CD4-positive, alpha-beta T cell treated with Interleukin-15 for 1 hour (primary cell): ENCODE measurements at regions not wholly inside any gene's neighbourhood (a gene's known extent, or its start where the extent isn't known, plus 50 kb on each side); places are given as distances from the start of the nearest gene placed in this dataset.
A peak's percentile ranks its signal among the peaks of the same experiment; 100 is the strongest.
"Not testable (repeated sequence)": the region's sequence is repeated elsewhere in the genome, so short reads cannot be mapped to it uniquely, and the experiment has no call there.

Source experiments
- DNase-seq: peaks from one replicate; pipeline ENCODE4 v3.0.0-alpha.2; 2020

DNA sequence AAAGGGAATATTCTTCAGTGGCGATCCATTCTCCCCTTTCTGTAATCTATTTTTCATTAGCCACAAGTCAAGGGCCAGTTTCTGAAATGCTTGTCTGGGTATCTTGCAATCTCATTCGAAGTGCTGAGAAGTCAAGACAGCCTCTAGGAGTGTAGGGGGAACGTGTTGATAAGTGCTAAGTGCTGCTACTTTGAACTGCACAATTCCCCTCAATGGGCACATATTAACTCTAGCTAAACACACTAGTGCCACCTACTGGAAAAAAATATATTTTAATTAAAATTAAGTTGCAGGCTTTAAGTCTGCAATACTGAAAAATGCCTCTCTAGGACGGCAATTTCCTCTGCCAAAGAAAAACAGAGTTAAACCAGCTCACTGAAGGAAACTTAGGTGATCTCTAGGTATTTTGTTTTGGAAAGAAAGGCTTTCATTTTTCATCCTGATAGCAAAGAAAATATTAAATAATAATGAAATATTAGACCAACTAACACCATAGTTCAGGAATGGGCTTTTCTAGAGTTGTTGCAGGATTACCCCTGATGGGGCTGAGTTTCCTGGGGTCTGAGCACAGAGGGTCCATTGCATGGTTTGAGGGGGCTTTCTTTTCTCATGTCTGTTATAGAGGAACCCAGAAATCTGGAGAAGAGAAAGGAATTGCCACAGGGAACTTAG, 181.9 kb upstream of the KBTBD8 start:
- no peak for DNase-seq

DNA sequence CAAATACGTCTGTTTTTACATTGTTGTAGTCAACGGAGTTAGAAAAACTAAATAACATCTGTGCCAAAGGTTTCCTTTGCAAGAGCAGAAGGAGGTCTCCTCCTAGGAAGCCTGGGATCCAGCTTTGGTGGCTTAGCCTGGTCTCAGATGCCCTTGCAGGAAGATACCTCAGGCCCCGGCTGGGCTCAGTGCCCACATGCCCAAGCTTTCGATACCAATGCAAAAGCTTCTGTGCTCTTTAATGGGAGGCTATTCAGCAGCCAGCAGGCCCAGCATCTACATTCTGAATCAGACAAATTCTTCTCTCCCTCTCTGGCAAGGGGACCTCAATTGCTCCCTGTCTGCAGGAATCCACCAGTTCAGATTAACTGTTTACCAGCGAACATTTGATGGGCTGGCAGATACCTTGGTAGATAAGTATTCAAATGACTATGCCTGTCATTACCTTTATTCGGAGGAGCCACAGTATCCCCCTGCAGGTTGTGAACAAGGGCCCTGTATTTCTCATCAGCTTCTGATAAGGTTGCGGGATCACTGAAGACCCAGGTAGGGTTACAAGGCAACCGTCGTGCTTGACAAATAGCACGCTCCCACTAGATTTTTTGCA, 180.1 kb upstream of the KBTBD8 start:
- no peak for DNase-seq

GRCh38 chr3:66819993-66820501, 178.1 kb upstream of the KBTBD8 start:
- DNase-seq, result no peak

- peak; percentile 47 for DNase-seq
Measured at GRCh38 chr3:66822186-66823008, 175.7 kb upstream of the KBTBD8 start.

DNA sequence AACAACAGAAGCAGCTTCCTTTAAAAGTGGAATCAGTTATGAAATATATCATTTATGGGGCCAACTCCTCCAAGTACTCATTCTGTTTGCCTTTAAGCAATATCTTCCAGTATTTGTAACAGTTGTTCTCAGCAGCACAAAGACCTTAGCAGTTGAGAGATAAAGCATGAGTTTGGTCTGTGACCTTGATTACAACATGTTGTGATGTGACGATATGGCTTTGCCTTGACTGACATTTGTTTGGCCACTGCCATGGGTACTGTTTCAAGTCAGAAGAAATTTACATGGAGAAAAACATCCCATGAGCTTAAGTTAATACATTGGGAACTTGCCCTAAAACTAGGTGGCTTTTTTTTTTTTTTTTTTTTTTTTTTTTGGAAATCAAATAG, 175.1 kb upstream of the KBTBD8 start:
- no peak for DNase-seq

DNA sequence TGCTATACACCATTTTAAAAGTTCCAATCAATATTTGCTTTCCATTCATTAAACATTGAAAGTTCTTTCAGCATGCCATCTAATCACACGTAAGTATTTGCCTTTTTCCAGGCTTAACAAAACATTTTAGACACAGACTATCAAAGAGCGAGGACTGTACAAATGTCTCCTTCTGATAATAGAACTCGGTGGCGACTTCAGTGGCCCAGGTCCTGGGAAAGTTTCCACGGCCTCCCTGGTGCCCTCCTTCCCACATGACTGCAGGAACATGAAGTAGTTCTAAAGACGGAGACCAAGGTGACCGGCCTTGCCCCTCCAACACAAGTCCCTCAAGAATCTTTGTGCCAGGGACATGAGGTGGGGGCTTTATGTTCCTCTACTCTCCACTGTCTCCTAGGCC, 174.6 kb upstream of the KBTBD8 start:
- no peak for DNase-seq

GRCh38 chr3:66825375-66825774, 172.7 kb upstream of the KBTBD8 start:
- DNase-seq, result no peak

DNA sequence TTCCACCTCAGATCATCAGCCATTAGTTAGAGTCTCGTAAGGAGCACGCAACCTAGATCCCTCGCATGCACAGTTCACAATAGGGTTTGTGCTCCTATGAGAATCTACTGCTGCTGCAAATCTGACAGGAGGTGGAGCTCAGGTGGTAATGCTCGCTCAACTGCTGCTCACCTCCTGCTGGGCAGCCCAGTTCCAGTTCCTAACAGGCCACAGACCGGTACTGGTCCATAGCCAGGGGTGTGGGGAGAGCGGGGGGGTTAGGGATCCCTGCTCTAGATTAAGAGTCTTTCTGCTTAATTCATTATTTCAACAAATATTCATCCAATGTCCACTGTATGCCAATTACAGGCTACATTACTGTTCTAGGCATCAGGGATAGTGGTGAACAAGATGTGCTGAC, 170.4 kb upstream of the KBTBD8 start:
- DNase-seq, result no peak

GRCh38 chr3:66828303-66828702, 169.8 kb upstream of the KBTBD8 start:
- no peak for DNase-seq

DNA sequence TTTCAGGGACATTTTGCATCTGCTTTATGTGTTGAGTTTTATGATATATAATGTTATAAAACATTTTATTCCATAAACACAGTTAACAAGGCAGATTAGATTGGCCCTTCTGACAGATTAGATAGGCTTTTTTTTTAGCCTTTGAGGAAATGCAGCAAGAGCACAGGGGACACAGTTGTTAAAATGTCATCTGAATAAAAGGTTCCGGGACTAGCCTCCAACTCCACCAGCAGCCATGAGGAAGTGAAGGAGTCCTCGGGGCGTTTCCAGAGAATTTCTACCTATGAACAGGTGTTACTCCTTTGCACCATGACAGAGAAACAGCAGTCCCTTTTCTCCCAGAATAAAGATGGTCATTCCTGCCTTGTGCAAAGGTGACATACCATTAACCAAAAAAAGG, 167.8 kb upstream of the KBTBD8 start:
- DNase-seq, result no peak

- no peak for DNase-seq
Measured at GRCh38 chr3:66831931-66832330, 166.2 kb upstream of the KBTBD8 start.

- DNase-seq, result no peak
Measured at GRCh38 chr3:66836363-66837152, 161.5 kb upstream of the KBTBD8 start.

DNA sequence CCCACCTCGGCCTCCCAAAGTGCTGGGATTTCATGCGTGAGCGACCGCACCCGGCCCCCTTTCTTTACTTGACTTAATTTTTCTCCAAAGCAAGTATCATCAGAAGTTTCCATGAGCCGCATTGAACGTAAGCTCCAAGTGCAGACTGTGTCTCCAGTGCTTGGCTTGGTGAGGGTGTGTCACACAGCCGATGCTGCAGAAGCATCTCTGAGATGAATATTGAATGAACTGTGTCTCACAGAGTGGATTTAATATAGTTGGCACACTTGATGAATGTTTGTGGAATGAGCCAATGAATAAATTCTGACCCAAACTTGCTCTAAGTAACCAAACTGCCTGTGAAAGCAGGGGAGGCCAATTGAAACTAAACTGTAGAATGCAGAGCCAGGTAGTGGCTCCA, 159.4 kb upstream of the KBTBD8 start:
- no peak for DNase-seq

- no peak for DNase-seq
Measured at GRCh38 chr3:66839508-66839907, 158.6 kb upstream of the KBTBD8 start.

- not testable (repeated sequence) for DNase-seq
Measured at GRCh38 chr3:66842761-66843464, 155.2 kb upstream of the KBTBD8 start.

DNA sequence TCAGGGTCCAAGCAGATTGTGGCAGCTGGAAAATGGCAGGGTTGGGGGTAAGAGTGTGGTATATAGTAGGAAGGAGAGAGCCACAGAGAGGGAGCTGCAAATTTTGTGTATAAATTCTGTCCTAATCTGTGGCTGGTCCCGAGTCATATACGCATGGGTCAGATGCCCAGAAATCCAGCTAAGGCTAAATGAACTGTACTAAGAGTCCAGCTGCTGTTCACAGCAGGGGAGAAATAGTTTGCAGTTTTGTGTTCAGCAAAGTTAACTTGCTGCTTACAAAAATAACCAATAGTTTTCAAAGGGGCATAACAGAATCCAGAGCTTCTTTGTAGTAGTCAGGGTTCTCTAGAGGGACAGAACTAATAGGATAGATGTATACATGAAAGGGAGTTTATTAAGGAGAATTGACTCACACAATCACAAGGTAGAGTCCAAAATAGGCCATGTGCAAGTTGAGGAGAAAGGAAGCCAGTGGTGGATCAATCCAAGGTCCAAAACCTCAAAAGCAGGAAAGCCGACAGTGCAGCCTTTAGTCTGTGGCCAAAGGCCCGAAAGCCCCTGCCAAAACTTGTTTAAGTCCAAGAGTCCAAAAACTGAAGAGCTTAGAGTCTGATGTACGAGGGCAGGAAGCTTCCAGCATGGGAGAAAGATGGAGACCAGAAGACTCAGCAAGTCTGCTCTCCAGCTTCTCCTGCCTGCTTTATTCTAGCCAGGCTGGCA, 146.1 kb upstream of the KBTBD8 start:
- no peak for DNase-seq

DNA sequence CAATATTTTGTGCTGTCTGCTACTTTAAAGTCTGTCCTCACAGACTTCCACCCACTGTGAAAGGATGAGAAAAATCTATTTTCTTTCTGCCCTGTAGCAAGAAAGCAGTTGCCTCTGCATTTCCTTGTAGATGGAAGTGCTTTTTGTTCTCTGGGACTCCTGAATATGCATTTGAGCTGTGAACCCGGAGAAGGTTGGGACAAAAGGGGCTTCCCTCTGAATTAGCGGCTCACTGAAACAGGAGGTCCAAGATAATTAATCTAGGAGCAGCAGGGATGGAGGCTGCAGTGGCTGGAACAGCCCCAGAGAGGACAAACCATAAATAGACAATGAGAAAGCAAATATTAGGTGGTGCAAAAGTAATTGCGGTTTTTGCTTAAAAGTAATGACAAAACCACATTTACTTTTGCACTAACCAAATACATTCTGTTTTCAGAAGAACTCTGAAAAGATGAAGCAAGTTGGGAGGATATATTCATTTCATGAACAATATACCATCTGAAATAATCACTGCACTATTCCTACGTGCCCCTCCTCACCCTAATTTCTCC, 143.4 kb upstream of the KBTBD8 start:
- DNase-seq, result no peak

GRCh38 chr3:66856533-66856932, 141.6 kb upstream of the KBTBD8 start:
- DNase-seq, result no peak

GRCh38 chr3:66858656-66859381, 139.3 kb upstream of the KBTBD8 start:
- DNase-seq, result no peak

DNA sequence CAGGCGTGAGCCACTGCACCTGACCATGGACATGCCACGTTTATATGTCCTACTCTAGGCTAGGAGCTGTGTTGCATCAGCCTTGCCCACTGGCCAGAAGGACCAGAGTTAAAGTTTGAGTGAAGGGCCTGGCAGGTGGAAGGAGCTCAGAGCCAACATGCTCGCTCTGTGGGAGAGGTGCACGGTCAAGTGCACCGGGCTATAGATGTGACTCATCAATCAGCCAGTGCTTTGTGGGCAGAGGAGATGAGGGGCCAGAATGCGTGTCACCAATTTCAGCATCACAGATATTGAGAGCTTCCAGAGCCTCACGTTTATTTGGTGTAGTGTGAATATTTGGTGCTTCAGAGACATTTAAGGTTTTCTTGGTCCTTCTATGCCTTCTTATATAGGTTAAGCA, 137.3 kb upstream of the KBTBD8 start:
- no peak for DNase-seq
